Panc1 (cell line): ENCODE measurements at regions not wholly inside any gene's neighbourhood (a gene's known extent, or its start where the extent isn't known, plus 50 kb on each side); places are given as distances from the start of the nearest gene placed in this dataset.

Experiments
- ATAC-seq: fragments of 200-7000 bp; cut with Tn5 transposase; 2 replicates; pipeline ENCODE4 v1.9.1; 2020; ENCODE audit warnings: mild to moderate bottlenecking, moderate library complexity
- BruUV-seq: library from RNA; stranded (reverse); fragments of 400-500 nt; replicated peaks from 2 replicates; lab custom pipeline; 2021; lab: Mats Ljungman, UMichigan
- CTCF ChIA-PET: fragments of 300-600 bp; sonication (Branson Sonifier 250); formaldehyde crosslinking; loops from one replicate; lab custom pipeline; 2022; ENCODE audit warnings: antibody characterized with exemption; lab: Charles Lee
- POLR2A ChIA-PET: fragments of 300-600 bp; sonication (Branson Sonifier 250); formaldehyde crosslinking; loops from one replicate; lab custom pipeline; 2022; ENCODE audit warnings: antibody characterized with exemption; lab: Charles Lee
- DNase-seq: peaks from one replicate; pipeline ENCODE4 v3.0.0-alpha.2; 2010; ENCODE audit warnings: low read depth, low spot score
- H3K27ac ChIP-seq: 2 replicates; pipeline ENCODE4 v1.5.1; 2011; ENCODE audit warnings: mild to moderate bottlenecking, low read length, inconsistent platforms
- H3K27me3 ChIP-seq: fragments of 200-500 bp; sonication (Bioruptor generic); 2 replicates; pipeline ENCODE4 v1.6.0; 2014; ENCODE audit warnings: low read length, inconsistent platforms; ENCODE audit not compliant: control insufficient read depth, insufficient read depth
- H3K36me3 ChIP-seq: fragments of 200-500 bp; sonication (Bioruptor generic); 2 replicates; pipeline ENCODE4 v1.5.1; 2014; ENCODE audit warnings: inconsistent platforms, mild to moderate bottlenecking, low read length, moderate library complexity; ENCODE audit not compliant: control insufficient read depth, insufficient read depth
- H3K4me1 ChIP-seq: 2 replicates; pipeline ENCODE4 v1.5.1; 2011; ENCODE audit warnings: inconsistent platforms, mild to moderate bottlenecking, low read length, moderate library complexity; ENCODE audit not compliant: control insufficient read depth, insufficient read depth
- H3K4me3 ChIP-seq, 2 experiments: 2 replicates each; pipeline ENCODE4 v1.5.1; 2011 to 2012; ENCODE audit warnings: low read depth in 2 of 2, low read length in 2 of 2, mild to moderate bottlenecking in 2 of 2, inconsistent platforms in 1 of 2, moderate library complexity in 1 of 2
- H3K9me3 ChIP-seq: fragments of 200-500 bp; sonication (Bioruptor generic); 2 replicates; pipeline ENCODE4 v1.5.1; 2014; ENCODE audit warnings: low read depth, mild to moderate bottlenecking, inconsistent platforms, low read length, moderate library complexity; ENCODE audit not compliant: control insufficient read depth, insufficient read depth
- CTCF ChIP-seq: fragments of 450-650 bp; IDR thresholded peaks from 2 replicates; pipeline ENCODE4 v1.5.1; 2017; ENCODE audit warnings: mild to moderate bottlenecking
- POLR2AphosphoS5 ChIP-seq: IDR thresholded peaks from 2 replicates; pipeline ENCODE4 v1.6.1; 2012; ENCODE audit warnings: mild to moderate bottlenecking, low read depth, low read length, moderate library complexity
- REST ChIP-seq, 2 experiments: IDR thresholded peaks; 2 replicates each; pipeline ENCODE4 v1.6.1; 2011 to 2012; ENCODE audit warnings: low read depth in 2 of 2, control low read depth in 1 of 2, low read length in 1 of 2, mild to moderate bottlenecking in 1 of 2, moderate library complexity in 1 of 2; ENCODE audit not compliant: insufficient read depth in 1 of 2
- SIN3A ChIP-seq: IDR thresholded peaks from 2 replicates; pipeline ENCODE4 v1.6.1; 2012; ENCODE audit warnings: low read depth, mild to moderate bottlenecking, low read length, moderate library complexity, borderline replicate concordance; ENCODE audit not compliant: insufficient read depth
- TCF7L2 ChIP-seq: IDR thresholded peaks from 2 replicates; pipeline ENCODE4 v1.6.1; 2011; ENCODE audit warnings: mild to moderate bottlenecking, low read depth, low read length, inconsistent platforms
- in situ Hi-C: cut with HindIII; loops from 2 replicates; pipeline ENCODE4 v1.10.0; 2016; ENCODE audit warnings: low sequenced_read_pairs, low pct_unique_long_range_greater_than_20kb
- intact Hi-C: fragments of 100-400 bp; cut with micrococcal nuclease; formaldehyde crosslinking; loops from one replicate; pipeline ENCODE4 v1.10.0; 2022; ENCODE audit not compliant: unreplicated experiment

GRCh38 chr10:8327140-8327423 is 272.6 kb downstream of the GATA3 start:
- TF ChIP-seq SIN3A (no peak), POLR2AphosphoS5 (no peak), TCF7L2 (no peak), REST (IDR thresholded peaks at IDR 0.05; ENCODE audit: insufficient read depth in 1 of 2, low read depth in 2 of 2, low read length in 1 of 2) (no peak), CTCF (no peak)
- no peak for DNase-seq
- ChIA-PET CTCF (no interaction called here), POLR2A (no interaction called here)
- Histone ChIP-seq H3K4me1 (no peaks in the 10 kb centered on the region), H3K36me3 (no peaks in the 10 kb centered on the region), H3K27ac (no peak overlapping the region), H3K27me3 (no peaks in the 10 kb centered on the region), H3K9me3 (no peaks in the 10 kb centered on the region), H3K4me3 (no peak overlapping the region)
- in situ Hi-C loops (no loop called here), intact Hi-C loops (no loop called here)
- BruUV-seq: no TSS peak
- no peak for ATAC-seq

DNA sequence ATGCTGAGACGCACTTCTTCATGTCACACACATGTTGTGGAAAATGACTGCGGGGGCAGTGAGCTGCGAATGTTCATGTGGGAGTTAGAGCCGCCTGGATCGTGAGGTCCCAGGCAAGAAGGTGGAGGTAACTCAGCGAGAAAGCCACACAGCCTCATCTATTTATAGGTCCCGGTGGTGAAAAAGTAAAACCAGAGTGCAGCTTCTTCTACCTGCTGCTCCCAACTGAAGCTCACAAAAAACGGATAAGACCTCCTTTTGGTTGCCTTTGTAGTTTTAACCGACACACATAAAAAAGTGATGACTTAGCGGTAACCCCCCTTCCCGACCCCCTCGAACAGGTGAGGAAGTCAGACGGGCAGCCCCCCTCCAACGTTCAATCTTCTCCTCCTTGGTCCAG is 276.9 kb downstream of the GATA3 start:
- POLR2A ChIA-PET: no interaction called here
- TF ChIP-seq POLR2AphosphoS5 (no peak), CTCF (no peak)
- no peaks in the 10 kb centered on the region for H3K4me1 ChIP-seq
- no peaks in the 10 kb centered on the region for H3K36me3 ChIP-seq
- in situ Hi-C loops (no loop called here), intact Hi-C loops (no loop called here)
- no peaks in the 10 kb centered on the region for H3K9me3 ChIP-seq
- DNase-seq: no peak
- BruUV-seq: no TSS peak
- H3K4me3 ChIP-seq: no peak overlapping the region
- no peak for ATAC-seq
- CTCF ChIA-PET: no interaction called here
- no peaks in the 10 kb centered on the region for H3K27me3 ChIP-seq
- no peak overlapping the region for H3K27ac ChIP-seq
